GM19025 (cell line): ENCODE measurements at regions not wholly inside any gene's neighbourhood (a gene's known extent, or its start where the extent isn't known, plus 50 kb on each side); places are given as distances from the start of the nearest gene placed in this dataset.

Source experiments
- ATAC-seq: cut with Tn5 transposase; IDR thresholded peaks from one replicate; pipeline ENCODE4 v1.9.1; 2021; ENCODE audit warnings: mild to moderate bottlenecking, low read depth, moderate library complexity; ENCODE audit not compliant: unreplicated experiment

DNA sequence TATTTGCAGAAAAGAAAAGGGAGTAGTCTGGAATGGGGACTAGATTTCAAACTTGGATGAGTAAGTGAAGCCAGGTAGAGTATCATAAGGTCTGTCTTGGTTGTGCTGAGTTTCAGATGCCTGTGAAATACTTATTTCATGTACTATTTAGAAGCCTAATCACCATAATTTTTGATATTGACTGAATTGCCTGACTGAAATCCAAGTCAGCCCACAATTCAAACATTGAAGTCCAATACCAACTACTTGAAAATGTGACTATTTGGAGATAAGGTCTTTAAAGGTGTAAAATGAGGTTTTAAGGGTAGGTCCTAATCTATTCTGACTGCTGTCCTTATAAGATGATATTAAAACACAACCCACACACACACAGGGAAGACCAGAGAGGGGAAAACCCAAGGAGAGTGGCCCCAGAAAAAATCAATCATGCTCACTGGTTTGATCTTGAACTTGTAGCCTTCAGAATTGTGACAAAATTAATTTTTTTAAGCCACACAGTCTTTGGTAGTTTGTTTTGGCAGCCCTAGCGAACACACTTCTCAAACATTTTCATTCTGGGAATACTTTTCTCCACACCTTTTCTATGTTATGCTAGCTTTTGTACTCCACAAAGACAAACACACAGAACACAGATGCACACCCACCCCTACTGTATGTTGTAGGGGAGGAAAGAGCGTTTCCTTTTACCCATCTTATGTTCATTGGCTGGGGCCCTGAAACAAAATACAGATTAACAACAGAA, 126.3 kb downstream of the HFE start:
- no peak for ATAC-seq

DNA sequence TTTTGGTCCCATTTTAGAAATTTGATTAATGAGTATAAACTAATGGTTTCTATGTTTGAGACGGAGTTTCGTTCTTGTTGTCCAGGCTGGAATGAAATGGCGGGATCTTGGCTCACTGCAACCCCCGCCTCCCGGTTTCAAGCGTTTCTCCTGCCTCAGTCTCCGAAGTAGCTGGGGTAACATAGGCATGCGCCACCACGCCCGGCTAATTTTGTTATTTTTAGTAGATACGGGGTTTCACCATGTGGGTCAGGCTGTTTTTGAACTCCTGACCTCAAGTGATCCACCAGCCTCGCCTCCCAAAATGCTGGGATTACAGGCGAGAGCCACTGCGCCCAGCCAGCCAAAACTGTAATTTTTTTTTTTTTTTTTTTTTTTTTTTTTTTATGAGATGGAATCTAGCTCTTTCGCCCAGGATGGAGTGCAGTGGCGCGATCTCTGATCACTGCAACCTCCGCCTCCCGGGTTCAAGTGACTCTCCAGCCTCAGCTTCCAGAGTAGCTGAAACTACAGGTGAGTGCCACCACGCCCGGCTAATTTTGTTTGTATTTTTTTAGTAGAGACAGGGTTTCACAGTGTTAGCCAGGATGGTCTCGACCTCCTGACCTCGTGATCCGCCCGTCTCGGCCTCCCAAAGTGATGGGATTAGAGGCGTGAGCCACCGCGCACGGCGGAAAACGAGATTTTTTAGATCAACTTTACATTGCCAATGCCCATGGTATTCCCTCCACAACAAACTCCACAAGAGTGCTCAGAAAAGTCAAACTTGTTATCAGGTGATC, 127.8 kb downstream of the HFE start:
- ATAC-seq, result no peak

DNA sequence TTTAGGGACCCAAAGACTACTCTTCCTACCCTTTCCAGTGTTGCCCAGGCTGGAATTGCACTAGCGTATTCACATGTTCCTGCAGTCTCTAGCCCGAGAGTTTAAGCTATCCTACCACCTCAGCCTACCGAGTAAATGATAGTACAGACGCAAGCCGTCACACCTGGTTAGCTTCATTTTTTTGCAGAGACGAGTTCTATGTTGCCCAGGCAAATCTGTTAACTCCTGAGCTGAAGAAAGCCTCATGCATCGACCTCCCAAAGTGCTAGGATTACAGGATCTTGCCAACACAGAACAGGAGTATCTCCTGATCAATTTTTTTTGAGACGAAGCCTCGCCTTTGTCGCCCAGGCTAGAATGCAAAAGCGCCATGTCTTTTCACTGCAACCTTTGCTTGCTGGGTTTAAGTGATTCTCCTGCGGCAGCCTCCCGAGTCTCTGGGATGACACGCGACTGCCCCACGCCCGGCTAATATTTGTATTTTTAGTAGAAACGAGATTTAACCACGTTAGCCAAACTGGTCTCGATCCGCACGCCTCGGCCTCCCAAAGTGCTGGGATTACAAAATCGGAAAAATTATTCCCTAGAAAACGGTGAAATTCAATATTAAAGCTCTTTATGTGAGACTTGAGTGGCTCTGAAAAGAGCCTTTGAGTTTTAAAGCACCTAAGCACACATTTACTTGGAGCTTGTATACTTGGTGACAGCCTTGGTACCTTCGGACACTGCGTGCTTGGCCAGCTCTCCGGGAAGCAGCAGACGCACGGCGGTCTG, 128.5 kb downstream of the HFE start:
- ATAC-seq, result no peak

DNA sequence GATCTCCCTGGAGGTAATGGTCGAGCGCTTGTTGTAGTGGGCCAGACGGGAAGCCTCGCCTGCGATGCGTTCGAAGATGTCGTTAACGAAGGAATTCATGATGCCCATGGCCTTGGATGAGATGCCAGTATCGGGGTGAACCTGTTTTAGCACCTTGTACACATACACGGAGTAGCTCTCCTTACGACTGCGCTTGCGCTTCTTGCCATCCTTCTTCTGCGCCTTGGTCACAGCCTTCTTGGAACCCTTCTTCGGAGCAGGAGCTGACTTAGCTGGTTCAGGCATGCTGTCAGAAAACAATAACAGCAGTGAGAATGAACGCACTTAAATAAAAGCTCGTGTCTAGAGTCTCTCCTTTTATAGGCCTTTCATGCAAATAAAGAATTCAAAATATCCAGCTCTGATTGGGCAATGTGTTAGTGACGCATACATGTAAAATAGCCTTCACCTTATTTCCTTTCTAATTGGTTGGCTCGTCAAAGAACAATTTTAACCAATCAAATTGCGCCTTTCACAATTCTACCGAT, 129.2 kb downstream of the HFE start:
- ATAC-seq, result peak; percentile 74

DNA sequence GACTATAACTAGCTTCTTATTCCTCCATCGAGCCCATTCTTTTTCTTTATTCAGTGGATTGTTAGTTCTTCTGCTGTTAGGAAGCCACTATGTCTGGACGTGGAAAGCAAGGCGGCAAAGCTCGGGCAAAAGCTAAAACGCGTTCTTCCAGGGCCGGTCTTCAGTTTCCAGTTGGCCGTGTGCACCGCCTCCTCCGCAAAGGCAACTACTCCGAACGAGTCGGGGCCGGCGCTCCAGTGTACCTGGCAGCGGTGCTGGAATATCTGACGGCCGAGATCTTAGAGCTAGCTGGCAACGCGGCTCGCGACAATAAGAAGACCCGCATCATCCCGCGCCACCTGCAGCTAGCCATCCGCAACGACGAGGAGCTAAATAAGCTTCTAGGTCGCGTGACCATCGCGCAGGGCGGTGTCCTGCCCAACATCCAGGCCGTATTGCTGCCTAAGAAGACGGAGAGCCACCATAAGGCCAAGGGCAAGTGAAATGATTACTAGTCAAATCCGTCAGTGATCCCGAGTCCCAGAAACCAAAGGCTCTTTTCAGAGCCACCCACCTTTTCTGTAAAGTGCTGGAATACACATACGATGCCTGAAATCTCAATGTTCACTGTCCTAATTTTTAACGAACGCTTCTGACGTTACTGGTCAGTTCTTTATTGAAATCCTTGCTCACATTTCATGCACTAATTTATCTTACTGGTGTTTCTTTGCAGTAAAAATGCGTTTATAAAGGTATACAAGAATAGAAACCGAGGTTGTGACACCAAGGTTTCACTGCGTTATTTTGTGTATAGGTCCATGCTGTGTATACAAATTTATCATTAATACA, 129.9 kb downstream of the HFE start:
- peak; percentile 31 for ATAC-seq

DNA sequence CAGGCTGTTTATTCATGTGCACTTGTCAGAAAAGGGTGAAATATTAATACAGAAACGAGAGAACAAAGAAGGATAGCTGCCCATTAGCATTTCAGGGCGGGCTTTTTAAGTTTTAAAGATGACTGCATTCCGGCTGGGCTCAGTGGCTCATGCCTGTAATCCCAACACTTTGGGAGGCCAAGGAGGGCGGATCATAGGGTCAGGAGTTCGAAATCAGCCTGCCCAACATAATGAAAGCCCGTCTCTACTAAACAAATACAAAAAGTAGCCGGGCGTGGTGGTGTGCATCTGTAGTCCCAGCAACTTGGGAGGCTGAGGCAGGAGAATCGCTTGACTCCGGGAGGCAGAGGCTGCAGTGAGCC, 130.5 kb downstream of the HFE start:
- no peak for ATAC-seq

DNA sequence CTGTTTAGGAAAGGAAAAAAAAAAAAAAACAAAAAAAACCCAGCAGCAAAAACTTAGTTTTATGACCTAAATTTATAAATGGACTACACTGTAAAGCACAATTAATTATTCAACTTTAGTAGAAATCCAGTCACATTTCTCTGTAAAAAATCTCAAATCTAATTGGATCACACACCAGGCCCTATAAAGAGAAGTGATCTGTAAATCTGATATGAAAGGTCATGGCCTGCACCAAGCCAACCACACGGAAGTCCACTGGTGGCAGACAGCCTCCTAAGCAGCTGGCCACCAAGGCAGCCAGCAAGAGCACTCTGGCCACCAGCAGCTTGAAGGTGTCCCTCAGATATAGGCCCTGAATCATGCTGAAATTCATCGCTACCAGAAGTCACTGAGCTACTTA, 131.6 kb downstream of the HFE start:
- ATAC-seq, result no peak

DNA sequence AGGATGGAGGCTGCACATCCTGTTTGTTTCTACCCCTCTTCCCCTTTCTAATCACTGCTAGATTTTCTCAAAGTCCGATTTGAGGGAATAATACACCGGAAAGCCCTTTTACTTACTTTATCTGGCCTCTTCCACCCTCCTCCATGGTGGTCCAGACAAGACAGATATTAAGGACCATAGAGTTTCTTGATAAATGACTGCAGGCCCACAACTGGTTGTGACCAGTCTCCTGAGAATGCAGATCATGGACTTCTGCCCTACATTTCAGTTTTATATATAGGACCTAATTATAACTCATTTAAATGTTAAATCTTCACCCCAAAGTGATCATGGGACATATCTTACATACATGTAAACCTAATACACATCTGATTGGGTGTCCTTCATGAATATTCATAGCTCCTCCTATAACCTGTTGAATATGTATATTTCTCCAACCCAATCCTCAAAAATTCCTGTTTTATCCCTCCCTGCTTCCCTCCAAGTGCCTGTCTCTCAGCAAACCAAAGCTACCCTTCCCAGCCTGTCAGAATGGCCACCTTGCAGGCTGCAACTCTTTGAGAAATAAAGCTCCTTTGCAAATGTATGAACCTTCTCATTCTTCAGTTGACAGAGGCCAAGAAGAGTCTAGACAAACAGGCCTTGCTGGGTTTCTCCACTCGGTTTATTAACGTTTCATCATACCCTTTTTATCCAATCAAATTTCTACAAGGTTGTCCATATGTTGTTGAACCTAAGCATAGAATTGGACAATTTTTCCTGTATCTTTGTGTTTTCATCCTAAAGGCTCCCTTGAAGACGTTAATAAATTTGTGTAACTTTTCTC, 133.1 kb downstream of the HFE start:
- no peak for ATAC-seq

DNA sequence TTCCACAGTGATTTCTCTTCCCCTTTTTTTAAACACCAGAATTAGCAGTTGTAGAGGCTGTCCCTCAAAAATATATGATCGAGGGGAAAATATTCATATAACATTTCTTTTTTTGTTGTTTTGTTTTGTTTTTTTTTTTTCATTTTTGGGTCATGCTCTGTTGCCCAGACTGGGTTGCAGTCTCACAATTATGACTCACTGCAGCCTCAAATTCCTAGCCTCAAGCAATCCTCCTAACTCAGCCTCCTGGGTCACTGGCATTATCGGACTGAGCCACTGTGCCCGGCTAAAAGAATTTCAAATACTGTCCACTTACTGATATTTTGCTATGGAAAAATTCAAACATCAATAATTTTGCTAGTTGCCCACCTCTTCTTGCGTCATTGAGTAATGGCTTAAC, 134.0 kb downstream of the HFE start:
- no peak for ATAC-seq

DNA sequence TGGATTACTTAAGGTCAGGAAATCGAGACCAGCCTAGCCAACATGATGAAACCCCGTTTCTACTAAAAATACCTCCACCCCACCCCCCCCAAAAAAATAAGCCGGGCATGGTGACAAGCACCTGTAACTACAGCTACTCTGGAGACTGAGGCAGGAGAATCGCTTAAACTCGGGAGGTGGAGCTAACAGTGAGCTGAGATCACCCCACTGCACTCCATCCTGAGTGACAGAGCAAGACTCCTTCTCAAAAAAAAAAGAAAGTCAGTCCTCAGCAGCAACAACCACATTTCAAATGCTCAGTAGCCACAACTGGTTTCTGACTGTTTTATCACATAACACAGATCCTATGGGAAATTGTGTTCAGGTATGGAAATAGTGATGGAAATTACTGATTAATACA, 135.3 kb downstream of the HFE start:
- no peak for ATAC-seq

DNA sequence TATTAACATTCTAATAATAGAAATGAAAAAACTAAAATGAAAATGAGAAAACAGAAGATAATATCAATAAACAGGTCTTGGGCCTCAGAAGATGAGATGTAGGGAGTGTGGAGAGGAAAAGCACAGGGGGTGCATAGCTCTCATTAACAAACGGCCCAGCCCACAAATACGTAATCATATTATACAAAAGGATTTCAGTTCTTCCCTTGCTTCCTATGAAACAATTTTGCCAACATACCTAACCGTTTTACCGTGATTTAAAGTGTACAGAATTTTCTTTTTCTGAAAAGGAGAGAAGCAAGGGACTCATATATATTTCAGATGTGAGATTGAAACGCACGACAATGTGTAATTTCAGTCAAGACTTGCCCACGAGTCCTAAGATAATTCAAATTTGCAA, 136.0 kb downstream of the HFE start:
- ATAC-seq, result no peak

DNA sequence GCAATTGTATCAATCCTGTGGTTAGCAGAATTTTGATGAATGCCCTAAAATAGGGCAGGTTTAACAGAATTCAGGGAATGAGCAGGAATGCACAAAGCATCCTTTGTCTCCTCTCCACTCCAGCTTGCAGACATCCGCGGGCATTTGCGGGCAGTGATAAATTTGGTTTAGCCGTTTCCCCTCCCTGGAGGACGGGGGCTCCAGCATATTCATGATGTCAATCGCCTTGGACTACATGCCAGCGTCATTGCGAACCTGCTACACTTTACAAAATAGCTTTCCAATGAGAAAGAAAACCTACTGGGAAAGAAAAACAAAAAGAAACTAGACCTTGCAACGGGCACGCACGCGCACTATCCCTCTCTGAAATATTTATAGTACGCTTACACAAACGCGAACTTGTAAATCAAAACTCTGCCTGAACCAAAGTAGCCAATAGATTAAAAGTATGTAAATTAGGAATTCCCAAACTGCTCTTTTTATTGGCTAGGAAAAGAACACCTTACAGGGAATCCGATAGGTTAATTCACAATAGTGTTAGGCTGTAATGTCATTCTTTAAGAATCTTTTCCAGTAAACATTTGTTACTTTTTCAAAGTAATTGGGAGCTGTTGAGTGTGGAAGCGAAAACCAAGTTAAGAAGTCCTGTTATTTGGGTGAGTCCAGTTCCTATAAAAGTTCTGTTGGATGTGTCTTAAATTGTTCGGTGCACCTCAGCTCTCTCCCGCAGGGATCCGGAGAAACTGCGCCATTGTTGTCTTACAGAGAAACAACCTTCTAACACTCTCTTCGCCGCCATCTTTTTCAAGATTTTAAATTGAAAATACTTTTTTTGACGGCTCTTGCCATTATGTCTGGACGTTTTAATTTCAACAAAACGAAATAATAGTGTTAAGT, 136.7 kb downstream of the HFE start:
- ATAC-seq, result peak; percentile 41

DNA sequence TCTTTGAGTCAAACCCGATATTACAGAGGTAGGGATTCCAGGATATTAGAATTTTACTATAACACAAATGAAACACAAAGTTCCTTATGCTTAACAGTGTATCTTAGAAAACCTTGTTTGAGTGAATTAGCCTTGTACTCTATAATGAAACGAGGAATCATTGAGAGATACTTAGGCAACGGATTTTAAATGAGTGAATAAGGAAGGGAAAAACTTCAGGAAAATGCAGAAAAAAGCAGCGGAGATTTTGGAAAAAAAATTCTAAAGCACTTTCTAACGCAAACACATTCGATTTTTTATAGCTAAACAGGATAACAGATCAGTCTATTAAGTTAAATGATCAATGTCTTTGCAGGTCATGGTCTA, 137.3 kb downstream of the HFE start:
- no peak for ATAC-seq

DNA sequence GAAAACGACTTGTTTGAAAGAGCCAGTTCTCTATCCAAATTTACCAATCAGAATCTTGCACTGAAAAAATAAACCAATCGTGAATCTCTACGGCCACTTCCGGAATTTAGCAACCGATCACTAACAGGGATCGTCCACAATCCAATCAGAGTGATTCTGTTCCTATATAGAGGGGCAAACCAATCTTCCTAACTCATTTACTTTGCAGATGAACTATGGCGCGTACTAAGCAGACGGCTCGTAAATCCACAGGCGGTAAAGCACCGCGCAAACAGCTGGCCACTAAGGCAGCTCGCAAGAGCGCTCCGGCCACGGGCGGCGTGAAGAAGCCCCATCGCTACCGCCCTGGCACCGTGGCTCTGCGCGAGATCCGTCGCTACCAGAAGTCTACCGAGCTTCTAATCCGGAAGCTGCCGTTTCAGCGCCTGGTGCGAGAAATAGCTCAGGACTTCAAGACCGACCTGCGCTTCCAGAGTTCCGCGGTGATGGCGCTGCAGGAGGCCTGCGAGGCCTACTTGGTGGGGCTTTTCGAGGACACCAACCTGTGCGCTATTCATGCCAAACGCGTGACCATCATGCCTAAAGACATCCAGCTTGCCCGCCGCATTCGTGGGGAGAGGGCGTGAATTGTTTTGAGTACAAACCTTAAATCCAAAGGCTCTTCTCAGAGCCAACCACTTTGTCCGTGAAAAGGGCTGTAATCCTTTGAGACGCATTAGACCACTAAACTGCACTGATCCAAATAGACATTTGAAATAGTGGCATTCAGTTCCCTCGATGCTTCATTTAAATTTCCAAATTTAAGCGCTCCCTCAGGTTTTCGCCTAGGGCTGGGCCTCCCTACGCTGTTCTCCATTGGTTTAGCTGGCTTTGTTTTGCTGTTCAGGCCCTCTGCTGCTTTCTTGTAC, 138.0 kb downstream of the HFE start:
- ATAC-seq, result no peak

DNA sequence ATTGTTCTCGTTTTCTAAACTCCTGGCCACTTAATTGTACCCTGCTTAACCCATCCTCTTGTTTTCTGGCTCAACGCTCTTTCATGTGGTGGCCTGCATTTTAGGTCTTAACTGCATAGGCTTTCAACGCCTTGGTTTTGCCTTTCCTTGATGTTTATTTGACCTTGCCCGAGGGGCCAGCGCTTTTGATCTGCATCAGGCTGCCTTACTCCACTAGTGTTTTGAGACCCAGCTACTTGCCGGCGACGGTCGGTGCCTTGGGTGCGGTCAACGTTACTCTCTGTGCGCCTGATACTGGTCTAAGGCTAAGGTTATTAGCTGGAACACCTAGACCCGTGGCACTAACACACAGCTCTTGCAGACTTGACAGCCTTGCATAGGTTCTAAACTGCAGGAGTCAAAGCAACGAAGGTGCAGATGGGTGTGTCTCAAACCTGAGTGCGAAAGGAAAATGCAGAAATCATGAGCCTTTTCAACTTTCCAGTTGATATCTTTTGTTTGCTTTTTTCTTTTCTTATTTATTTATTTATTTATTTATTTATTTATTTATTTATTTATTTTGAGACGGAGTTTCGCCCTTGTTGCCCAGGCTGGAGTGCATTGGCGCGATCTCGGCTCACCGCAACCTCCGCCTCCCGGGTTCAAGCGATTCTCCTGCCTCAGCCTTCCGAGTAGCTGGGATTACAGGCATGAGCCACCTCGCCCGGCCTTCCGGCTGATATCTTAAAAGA, 138.8 kb downstream of the HFE start:
- ATAC-seq, result no peak

DNA sequence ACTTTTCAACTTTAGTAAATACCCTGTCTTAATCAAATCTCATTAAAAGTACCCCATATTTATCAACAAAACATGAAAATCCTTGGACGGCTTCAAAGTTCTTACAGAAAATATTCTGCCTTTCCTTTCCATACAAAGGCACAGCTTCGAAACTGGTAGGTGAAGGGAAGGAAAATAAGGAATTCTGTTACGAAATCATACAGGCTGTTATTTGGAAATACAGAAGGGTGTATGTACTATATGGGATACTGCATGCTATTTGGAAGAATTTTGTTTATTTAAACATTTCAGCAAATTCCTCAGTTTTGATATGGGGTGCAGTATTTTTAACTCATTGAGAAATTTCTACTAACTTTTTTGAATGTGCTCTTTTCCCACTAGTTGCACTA, 138.4 kb upstream of the BTN3A2 start:
- no peak for ATAC-seq

DNA sequence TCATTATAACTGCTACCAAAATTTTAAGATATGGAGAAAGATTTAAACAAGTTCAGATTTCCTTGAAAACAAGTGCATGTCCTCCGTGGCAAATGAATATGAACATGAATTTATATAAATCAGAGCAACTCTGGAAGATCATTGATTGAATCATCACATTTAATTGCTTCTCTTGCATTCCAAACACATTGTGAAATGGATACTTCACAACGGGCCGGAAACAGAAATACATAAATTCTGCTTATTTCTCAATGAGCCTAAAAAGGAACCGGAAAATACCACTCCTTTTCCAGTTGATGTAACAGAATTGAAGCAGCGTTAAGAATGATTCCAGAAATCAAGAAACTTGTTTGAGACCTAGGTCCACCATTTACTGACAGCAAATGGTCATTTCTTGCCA, 134.6 kb upstream of the BTN3A2 start:
- no peak for ATAC-seq
